NCI-H2171 (cell line): ENCODE measurements at regions not wholly inside any gene's neighbourhood (a gene's known extent, or its start where the extent isn't known, plus 50 kb on each side); places are given as distances from the start of the nearest gene placed in this dataset.
A peak's percentile ranks its signal among the peaks of the same experiment; 100 is the strongest.

ENCODE experiments used
- DNase-seq: peaks from one replicate; lab custom pipeline; 2025; lab: John Stamatoyannopoulos, UW

DNA sequence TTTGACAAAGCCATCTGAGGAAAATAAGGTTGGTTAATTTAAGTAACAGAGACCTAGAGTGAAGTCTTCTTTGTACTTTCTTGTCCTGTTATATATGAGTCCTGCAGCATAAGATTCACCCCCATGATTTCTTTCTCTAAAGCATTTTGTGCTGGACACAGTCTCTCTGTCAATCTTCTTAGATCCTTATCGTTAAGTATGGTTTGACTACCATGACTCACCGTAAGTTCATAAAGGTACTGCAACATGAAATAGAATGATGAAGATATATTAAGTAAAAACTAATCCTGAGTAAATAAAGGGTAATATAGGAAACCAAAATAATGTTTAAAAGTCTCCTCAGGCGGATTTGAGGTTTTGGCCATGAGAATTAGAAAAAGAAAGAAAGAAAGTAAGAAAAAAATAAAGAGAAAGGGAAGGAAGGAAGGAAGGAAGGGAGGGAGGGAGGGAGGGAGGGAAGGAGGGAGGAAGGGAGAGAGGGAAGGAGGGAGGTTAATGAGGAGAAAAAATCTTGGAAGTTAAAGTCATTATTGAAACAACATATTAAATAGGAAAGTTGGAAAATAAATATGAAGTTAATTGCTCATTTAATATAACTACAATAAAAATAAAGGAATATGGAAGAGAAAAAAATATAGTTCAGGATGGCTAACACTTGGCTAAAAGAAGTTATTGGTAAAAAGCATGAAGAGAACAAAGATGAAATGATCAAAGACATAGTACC is 980.3 kb upstream of the CDH2 start:
- no peak for DNase-seq

GRCh38 chr18:29156531-29156930 is 979.6 kb upstream of the CDH2 start:
- DNase-seq: no peak

DNA sequence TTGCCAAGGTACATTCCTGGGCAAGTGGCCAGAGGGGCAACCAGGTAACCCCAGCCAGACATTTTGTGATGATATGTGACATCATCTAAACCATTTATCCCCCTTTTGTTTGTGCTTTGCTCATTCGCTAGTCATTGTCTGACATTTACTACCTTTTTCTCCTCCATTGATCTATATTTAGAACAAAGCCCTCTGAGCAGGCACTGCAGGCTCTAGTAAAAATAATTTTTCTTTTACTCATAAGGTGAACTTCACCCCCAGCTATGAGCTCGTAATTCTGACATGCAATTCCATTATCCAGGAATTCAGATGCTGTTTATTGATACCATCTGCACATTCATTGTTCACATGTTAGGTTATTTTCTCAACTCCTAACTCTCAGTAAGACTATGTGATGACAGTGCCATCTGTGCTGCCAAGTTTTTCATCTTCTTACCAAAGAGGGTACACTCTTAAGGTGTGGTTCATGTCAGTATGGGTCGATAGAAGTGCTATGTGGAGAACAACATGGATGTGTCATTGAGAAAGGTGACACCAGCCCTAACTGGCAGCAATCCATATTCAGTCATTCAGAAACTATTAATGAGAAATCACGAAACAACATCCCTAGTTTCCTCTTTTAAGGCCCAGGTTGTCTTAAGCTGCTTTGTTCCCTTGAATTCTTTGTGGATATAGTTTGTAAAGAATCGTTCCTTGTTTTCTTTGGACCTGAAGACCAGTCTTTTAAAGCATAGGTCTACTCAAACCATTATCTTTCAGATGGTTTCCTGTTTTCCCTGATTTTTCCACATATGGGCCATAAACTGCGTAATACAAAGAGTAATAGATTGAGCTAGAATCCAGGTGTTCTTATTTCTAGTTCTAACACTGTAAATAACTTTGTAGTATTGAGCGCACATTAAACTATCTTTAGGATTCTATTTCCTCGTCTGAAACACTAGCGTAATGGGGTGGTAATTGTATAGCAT is 978.1 kb upstream of the CDH2 start:
- peak; percentile 69 for DNase-seq

DNA sequence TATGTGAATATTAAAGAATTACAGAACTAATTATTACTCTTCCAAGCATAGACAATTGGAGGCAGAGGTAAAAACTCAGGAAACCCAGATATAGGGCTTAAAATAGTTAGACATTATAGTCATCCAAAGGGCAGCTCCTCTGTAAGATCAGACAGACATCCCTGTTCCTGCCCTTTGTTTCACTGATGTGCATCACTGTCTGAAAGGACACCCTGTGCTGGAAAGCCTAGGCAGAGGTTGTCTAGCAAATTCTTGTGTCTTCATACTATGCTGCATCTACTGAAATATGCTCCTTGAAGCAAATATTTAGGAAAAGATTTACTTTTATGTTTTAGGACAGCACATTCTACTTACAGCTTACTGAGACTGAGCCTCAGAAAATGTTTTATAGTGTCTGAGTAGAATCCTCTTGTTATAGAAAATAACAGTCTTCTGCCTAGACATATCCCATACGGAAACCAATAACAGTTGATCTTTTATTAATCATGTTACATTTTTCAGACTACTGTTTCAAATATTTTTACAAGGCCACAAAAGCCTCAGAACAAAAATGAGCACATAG is 977.3 kb upstream of the CDH2 start:
- no peak for DNase-seq

- DNase-seq: no peak
Observed at GRCh38 chr18:29153091-29153490, 976.2 kb upstream of the CDH2 start.

DNA sequence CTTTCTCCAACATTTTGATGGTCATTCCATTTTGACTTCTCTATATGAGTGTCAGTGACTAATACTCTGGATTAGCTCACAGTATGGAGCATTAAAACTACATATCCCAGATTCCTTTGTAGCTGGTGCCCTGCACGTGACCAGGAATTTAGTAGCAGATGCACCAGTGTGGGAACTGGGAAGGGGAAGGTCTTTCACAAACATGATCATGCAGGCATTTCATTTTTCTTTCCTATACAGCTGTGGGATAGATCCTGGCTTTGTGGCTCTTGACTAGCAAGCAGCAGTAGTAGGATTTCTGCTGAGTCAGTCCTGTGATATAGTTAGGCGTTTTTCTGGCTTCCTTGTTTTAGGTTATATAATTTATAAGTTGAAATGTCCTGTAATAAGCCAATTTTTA is 971.0 kb upstream of the CDH2 start:
- peak; percentile 41 for DNase-seq

- DNase-seq: no peak
Observed at GRCh38 chr18:29146068-29146467, 969.1 kb upstream of the CDH2 start.

DNA sequence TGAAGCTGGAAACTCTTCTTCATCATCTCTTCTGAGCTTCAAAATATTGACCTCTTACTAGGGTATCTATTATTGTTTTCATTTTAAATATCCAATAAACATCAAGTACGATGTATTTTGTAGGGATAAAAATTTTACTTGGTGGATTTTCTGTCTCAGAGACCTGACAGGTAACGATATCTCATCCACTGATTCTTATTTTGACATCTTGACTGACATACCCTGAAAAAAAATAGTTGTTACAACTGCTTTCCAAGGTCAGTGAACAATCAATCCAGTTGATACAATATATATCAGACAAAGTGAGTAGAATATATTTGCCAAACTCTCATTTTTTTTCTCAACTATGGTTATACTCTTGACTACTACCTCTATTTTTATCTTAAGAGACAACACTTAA is 963.7 kb upstream of the CDH2 start:
- DNase-seq: no peak

DNA sequence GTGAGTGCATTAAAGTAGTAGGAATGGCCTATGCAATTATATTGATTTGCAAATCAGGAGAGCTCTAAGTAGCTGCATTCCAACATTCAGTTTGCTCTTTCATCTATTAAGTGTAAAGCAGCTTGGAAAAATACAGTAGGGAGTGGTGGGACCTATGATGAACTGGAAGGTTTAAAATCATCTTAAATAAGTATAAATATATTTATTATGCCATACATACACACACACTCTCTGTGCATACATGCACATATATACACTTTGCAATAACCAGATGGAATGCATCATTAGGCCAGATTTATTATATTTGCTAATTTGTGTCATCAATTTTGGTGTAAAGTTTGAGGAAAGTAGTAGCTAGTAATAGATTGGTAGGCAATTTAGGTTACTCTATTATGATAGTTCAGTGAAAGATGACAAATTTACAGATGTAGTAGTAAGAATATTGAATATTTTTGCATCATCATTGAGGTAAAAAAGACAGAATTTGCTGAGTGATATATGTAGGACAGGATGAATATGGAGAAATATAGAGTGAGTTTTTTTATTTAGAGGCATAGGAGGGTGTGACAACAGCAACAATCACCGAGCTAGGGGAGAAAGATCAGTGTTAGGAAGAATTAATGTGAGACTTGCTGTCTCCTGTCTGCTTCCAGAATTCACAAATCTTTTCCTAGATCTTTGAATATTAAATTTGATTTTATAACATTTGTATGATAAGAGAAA is 961.0 kb upstream of the CDH2 start:
- DNase-seq: no peak

GRCh38 chr18:29123706-29124530 is 947.0 kb upstream of the CDH2 start:
- DNase-seq: no peak

DNA sequence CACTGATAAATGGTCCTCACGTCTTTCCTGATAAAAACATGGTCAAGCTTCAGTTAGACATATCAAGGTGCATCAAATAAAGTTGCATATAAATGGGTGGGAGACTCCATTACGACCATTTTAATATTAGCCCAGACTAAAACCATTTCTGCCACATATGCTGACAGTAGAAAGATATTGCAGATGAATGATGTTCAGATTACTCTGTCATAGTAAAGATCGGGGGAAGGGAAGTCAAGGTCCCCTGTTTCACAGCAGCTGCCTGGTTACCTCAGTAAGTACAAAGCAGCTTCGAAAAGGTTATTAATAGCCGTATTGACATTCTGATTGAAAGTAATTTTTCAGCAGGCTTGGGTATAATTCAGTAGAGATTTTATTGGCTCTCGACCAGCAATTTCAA is 927.7 kb upstream of the CDH2 start:
- DNase-seq: no peak

DNA sequence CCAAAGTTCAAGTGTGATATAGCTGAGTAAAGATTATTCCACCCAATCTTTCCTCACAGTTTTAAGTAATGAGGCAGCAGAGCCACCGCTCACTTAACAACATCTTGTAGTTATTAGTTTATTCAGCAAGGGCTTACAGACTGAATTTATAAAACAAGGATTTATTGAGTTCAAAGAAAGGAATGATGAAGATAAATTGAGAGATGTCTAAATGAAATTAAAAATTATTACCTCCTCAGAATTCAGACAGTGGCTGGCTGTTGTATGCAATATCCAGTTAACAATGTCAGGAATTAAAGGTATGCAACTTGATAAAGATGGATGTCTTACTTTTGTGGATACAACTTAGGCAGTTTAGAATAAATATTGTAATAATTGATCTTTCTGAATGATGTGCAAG is 927.3 kb upstream of the CDH2 start:
- DNase-seq: no peak

GRCh38 chr18:29096079-29096770 is 919.3 kb upstream of the CDH2 start:
- DNase-seq: no peak

- no peak for DNase-seq
Observed at GRCh38 chr18:29087616-29088246, 910.8 kb upstream of the CDH2 start.

GRCh38 chr18:29084120-29084519 is 907.2 kb upstream of the CDH2 start:
- DNase-seq: no peak

- no peak for DNase-seq
Observed at GRCh38 chr18:29083545-29083944, 906.6 kb upstream of the CDH2 start.

DNA sequence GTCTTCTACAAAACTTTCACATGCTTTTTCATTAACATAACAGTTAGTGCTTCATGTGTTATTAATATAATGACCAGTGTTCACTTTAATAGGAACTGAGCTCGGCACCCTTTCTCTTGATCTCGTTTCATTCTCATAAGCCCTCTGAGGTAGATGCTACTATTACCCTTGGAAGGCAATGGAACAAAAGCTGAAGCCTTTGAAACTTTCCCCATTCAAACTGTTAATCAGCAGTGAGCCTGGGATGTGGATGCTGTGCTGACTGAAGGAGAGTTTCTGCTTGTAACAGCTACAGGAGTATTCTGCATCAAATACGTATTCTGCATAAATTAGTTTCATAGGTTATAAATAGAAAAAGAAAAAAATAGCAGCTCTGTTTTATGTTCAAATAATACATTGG is 904.0 kb upstream of the CDH2 start:
- DNase-seq: no peak

GRCh38 chr18:29078273-29078672 is 901.3 kb upstream of the CDH2 start:
- peak; percentile 76 for DNase-seq

DNA sequence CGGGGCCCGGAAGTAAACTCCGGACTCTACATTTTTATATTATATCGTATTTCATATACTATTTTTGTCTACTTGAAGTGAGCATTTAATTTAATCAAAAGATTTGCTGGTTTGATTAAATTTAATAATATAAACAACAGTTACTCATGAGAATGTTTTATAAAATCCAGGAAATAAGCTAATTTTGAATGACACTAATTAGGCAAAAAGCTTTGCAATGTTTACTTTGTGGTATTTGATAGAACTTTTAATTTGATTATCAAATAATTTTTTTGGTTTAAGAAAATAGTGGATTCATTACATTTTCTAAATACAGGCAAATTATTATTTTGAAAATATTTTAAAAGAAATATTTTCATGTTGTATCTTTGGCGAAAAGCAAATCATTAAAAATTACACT is 900.4 kb upstream of the CDH2 start:
- DNase-seq: no peak

DNA sequence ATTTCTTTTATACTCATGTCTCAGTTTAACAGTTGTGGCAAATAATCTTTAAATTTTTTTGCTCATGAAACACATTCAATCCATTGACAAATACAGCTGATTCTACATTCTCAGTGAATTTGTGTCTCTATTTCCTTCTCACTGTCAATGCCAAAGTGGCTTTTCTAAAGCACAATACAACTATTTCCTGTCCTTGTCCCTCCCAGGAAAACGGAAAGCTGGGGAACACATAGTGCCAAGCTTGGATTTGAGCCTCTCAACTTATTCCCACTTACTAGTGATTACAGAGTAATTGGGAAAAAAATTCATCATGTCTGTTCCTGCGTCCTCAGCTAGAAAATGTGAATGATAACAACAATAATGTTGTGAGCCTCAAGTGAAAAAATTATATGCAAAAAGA is 899.7 kb upstream of the CDH2 start:
- DNase-seq: no peak
